ENCODE measurements at regions not wholly inside any gene's neighbourhood (a gene's known extent, or its start where the extent isn't known, plus 50 kb on each side); places are given as distances from the start of the nearest gene placed in this dataset.

GRCh38 chr10:123562811-123563580, 103.2 kb upstream of the GPR26 start:
- DNase-seq: no peak

GRCh38 chr10:123563581-123563855, 102.6 kb upstream of the GPR26 start:
- no peak for DNase-seq

GRCh38 chr10:123563994-123564393, 102.2 kb upstream of the GPR26 start:
- no peak for DNase-seq

- no peak for DNase-seq
These were observed 101.5 kb upstream of the GPR26 start for GRCh38 chr10:123564631-123565030.

GRCh38 chr10:123565691-123566660, 100.2 kb upstream of the GPR26 start:
- no peak for DNase-seq

- DNase-seq: no peak
These were observed 98.0 kb upstream of the GPR26 start for GRCh38 chr10:123567984-123568739.

- no peak for DNase-seq
These were observed 97.4 kb upstream of the GPR26 start for GRCh38 chr10:123568751-123569150.

GRCh38 chr10:123569436-123570035, 96.6 kb upstream of the GPR26 start:
- DNase-seq: no peak

- DNase-seq: no peak
These were observed 95.9 kb upstream of the GPR26 start for GRCh38 chr10:123570051-123570897.

GRCh38 chr10:123570898-123571515, 95.1 kb upstream of the GPR26 start:
- no peak for DNase-seq

- no peak for DNase-seq
These were observed 94.2 kb upstream of the GPR26 start for GRCh38 chr10:123571978-123572377.

GRCh38 chr10:123573236-123574108, 92.7 kb upstream of the GPR26 start:
- DNase-seq: peak; percentile 59

- no peak for DNase-seq
These were observed 92.0 kb upstream of the GPR26 start for GRCh38 chr10:123574109-123574698.

GRCh38 chr10:123575105-123575504, 91.0 kb upstream of the GPR26 start:
- no peak for DNase-seq

- DNase-seq: no peak
These were observed 89.4 kb upstream of the GPR26 start for GRCh38 chr10:123576706-123577105.

- no peak for DNase-seq
These were observed 88.2 kb upstream of the GPR26 start for GRCh38 chr10:123577921-123578461.

GRCh38 chr10:123578721-123579120, 87.4 kb upstream of the GPR26 start:
- DNase-seq: no peak

GRCh38 chr10:123579675-123580074, 86.5 kb upstream of the GPR26 start:
- DNase-seq: no peak

- no peak for DNase-seq
These were observed 85.7 kb upstream of the GPR26 start for GRCh38 chr10:123580426-123580825.

GRCh38 chr10:123581656-123582055, 84.5 kb upstream of the GPR26 start:
- no peak for DNase-seq
